Middle frontal gyrus (tissue), 1 donor: ENCODE measurements at regions not wholly inside any gene's neighbourhood (a gene's known extent, or its start where the extent isn't known, plus 50 kb on each side); places are given as distances from the start of the nearest gene placed in this dataset.
"Not testable (repeated sequence)": the region's sequence is repeated elsewhere in the genome, so short reads cannot be mapped to it uniquely, and the experiment has no call there.

Experiments
- DNase-seq: peaks from one replicate; pipeline ENCODE4 v3.0.0-alpha.2; 2015; ENCODE audit warnings: low spot score; ENCODE audit errors: extremely low spot score

- DNase-seq = no peak
These were observed 980.6 kb downstream of the VRK1 start for GRCh38 chr14:97777622-97778355.

GRCh38 chr14:97779140-97779539, 982.0 kb downstream of the VRK1 start:
- DNase-seq = no peak

GRCh38 chr14:97780804-97781203, 983.6 kb downstream of the VRK1 start:
- DNase-seq = no peak

GRCh38 chr14:97781961-97782360, 984.8 kb downstream of the VRK1 start:
- no peak for DNase-seq

- DNase-seq = no peak
These were observed 985.8 kb downstream of the VRK1 start for GRCh38 chr14:97782871-97783414.

- DNase-seq = no peak
These were observed 988.3 kb downstream of the VRK1 start for GRCh38 chr14:97785495-97785894.

GRCh38 chr14:97788364-97788763, 991.2 kb downstream of the VRK1 start:
- no peak for DNase-seq

GRCh38 chr14:97788846-97789526, 991.8 kb downstream of the VRK1 start:
- no peak for DNase-seq

GRCh38 chr14:97791072-97791471, 993.9 kb downstream of the VRK1 start:
- DNase-seq = no peak

- DNase-seq = no peak
These were observed 994.7 kb downstream of the VRK1 start for GRCh38 chr14:97791906-97792305.

- no peak for DNase-seq
These were observed 999.3 kb downstream of the VRK1 start for GRCh38 chr14:97796511-97796910.

GRCh38 chr14:97798176-97798575, 1001.0 kb downstream of the VRK1 start:
- no peak for DNase-seq

GRCh38 chr14:97802430-97803373, 1005.5 kb downstream of the VRK1 start:
- no peak for DNase-seq

GRCh38 chr14:97804056-97804455, 1006.9 kb downstream of the VRK1 start:
- no peak for DNase-seq

GRCh38 chr14:97806891-97807290, 1009.7 kb downstream of the VRK1 start:
- no peak for DNase-seq

GRCh38 chr14:97808541-97808940, 1011.4 kb downstream of the VRK1 start:
- DNase-seq = not testable (repeated sequence)

GRCh38 chr14:97813556-97813955, 1016.4 kb downstream of the VRK1 start:
- DNase-seq = no peak

- DNase-seq = no peak
These were observed 1023.6 kb downstream of the VRK1 start for GRCh38 chr14:97820781-97821180.

- no peak for DNase-seq
These were observed 1027.0 kb downstream of the VRK1 start for GRCh38 chr14:97824218-97824617.

GRCh38 chr14:97827746-97828145, 1030.6 kb downstream of the VRK1 start:
- no peak for DNase-seq

GRCh38 chr14:97832776-97833175, 1035.6 kb downstream of the VRK1 start:
- DNase-seq = no peak

- DNase-seq = no peak
These were observed 1041.8 kb downstream of the VRK1 start for GRCh38 chr14:97838986-97839385.
